ENCODE measurements at regions not wholly inside any gene's neighbourhood (a gene's known extent, or its start where the extent isn't known, plus 50 kb on each side); places are given as distances from the start of the nearest gene placed in this dataset.

DNA sequence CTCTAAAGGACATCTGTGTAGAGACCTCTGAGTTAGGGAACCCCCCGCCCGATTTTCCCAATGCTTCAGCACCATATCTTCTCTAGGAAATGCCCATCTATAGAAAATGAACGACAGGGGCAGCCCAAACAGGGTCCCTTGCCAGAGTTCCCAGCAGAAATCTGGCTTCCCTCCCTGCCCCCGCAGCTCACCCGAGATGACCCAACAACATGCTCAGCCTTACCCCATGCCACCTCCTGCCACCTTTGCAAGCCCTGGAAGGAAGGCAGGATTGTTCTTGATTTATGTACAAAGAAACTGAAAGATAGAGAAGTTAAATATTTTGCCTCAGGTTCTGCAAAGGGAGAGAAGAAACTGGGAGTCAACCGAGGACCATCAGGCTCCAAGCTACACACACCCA, 105.6 kb upstream of the UQCRFS1 start:
- TF ChIP-seq SIN3A (IDR thresholded peaks at IDR 0.05; ENCODE audit: borderline replicate concordance, insufficient read depth, low read length) (no peak), TAF1 (IDR thresholded peaks at IDR 0.05; ENCODE audit: borderline replicate concordance, insufficient read depth, low read length) (no peak), FOXP2 (optimal IDR thresholded peaks at IDR 0.05; ENCODE audit: borderline replicate concordance, extremely low read depth, extremely low read length, insufficient read depth) (no peak), POLR2AphosphoS5 (IDR thresholded peaks at IDR 0.05; ENCODE audit: low read depth, low read length) (no peak)
- TF ChIP-seq, protein P1, sequence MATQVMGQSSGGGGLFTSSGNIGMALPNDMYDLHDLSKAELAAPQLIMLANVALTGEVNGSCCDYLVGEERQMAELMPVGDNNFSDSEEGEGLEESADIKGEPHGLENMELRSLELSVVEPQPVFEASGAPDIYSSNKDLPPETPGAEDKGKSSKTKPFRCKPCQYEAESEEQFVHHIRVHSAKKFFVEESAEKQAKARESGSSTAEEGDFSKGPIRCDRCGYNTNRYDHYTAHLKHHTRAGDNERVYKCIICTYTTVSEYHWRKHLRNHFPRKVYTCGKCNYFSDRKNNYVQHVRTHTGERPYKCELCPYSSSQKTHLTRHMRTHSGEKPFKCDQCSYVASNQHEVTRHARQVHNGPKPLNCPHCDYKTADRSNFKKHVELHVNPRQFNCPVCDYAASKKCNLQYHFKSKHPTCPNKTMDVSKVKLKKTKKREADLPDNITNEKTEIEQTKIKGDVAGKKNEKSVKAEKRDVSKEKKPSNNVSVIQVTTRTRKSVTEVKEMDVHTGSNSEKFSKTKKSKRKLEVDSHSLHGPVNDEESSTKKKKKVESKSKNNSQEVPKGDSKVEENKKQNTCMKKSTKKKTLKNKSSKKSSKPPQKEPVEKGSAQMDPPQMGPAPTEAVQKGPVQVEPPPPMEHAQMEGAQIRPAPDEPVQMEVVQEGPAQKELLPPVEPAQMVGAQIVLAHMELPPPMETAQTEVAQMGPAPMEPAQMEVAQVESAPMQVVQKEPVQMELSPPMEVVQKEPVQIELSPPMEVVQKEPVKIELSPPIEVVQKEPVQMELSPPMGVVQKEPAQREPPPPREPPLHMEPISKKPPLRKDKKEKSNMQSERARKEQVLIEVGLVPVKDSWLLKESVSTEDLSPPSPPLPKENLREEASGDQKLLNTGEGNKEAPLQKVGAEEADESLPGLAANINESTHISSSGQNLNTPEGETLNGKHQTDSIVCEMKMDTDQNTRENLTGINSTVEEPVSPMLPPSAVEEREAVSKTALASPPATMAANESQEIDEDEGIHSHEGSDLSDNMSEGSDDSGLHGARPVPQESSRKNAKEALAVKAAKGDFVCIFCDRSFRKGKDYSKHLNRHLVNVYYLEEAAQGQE (IDR thresholded peaks at IDR 0.05; ENCODE audit: insufficient read depth in 1 of 2, low read depth in 2 of 2, low read length in 2 of 2) = no peak

GRCh38 chr19:29320086-29320485, 107.1 kb upstream of the UQCRFS1 start:
- TF ChIP-seq TAF1 (IDR thresholded peaks at IDR 0.05; ENCODE audit: borderline replicate concordance, insufficient read depth, low read length) (no peak), POLR2AphosphoS5 (IDR thresholded peaks at IDR 0.05; ENCODE audit: low read depth, low read length) (no peak), SIN3A (IDR thresholded peaks at IDR 0.05; ENCODE audit: borderline replicate concordance, insufficient read depth, low read length) (no peak), FOXP2 (optimal IDR thresholded peaks at IDR 0.05; ENCODE audit: borderline replicate concordance, extremely low read depth, extremely low read length, insufficient read depth) (no peak)
- TF ChIP-seq, protein P1 (IDR thresholded peaks at IDR 0.05; ENCODE audit: insufficient read depth in 1 of 2, low read depth in 2 of 2, low read length in 2 of 2) = no peak

- TF ChIP-seq TAF1 (IDR thresholded peaks at IDR 0.05; ENCODE audit: borderline replicate concordance, insufficient read depth, low read length) = no peak
- no peak for TF ChIP-seq POLR2AphosphoS5 (IDR thresholded peaks at IDR 0.05; ENCODE audit: low read depth, low read length)
- TF ChIP-seq FOXP2 (optimal IDR thresholded peaks at IDR 0.05; ENCODE audit: borderline replicate concordance, extremely low read depth, extremely low read length, insufficient read depth) = no peak
- TF ChIP-seq SIN3A (IDR thresholded peaks at IDR 0.05; ENCODE audit: borderline replicate concordance, insufficient read depth, low read length) = no peak
- TF ChIP-seq, protein P1 (IDR thresholded peaks at IDR 0.05; ENCODE audit: insufficient read depth in 1 of 2, low read depth in 2 of 2, low read length in 2 of 2) = no peak
Observed at GRCh38 chr19:29320618-29321017, 107.7 kb upstream of the UQCRFS1 start.

DNA sequence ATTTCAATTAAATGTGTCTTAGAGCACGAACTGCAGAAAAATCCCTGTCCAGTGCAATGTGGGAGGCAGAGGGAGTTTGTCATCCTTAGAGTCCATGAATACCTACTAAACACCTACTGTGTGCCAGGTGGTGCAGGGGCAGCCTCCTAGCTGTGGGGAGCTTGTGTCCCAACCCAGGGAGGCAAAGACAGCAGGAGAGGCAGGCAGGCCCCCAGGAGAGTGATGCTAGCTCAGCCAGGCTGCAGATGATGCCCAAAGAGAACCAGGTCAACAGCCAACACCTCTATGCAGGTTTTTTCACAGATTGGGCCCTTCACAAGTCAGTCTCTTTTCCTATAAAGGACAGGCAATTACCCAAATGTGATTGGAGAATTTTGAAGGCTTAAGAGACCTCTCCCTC, 108.2 kb upstream of the UQCRFS1 start:
- TF ChIP-seq, protein P1 (IDR thresholded peaks at IDR 0.05; ENCODE audit: insufficient read depth in 1 of 2, low read depth in 2 of 2, low read length in 2 of 2) = no peak
- no peak for TF ChIP-seq POLR2AphosphoS5 (IDR thresholded peaks at IDR 0.05; ENCODE audit: low read depth, low read length)
- no peak for TF ChIP-seq TAF1 (IDR thresholded peaks at IDR 0.05; ENCODE audit: borderline replicate concordance, insufficient read depth, low read length)
- no peak for TF ChIP-seq SIN3A (IDR thresholded peaks at IDR 0.05; ENCODE audit: borderline replicate concordance, insufficient read depth, low read length)

DNA sequence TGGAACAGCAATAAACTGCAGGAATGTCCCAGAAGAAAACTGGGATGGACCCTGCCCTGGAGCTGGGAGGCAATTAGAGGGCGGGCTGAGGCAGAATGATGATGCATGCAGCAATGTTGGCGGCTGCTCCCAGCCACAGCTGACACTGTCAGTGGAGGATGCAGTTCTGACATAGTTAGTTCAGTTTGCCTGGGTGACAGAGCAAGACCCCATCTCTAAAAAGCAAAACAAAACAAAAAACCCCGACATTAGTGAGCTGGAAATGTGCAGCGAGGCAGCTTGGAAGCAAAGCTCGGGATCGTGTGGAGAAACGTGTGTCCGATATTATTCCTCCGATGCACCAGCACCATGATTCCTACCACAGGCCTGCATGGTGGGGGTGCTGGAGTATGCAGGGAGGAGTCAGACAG, 110.1 kb upstream of the UQCRFS1 start:
- TF ChIP-seq, protein P1 (IDR thresholded peaks at IDR 0.05; ENCODE audit: insufficient read depth in 1 of 2, low read depth in 2 of 2, low read length in 2 of 2) = no peak
- no peak for TF ChIP-seq SIN3A (IDR thresholded peaks at IDR 0.05; ENCODE audit: borderline replicate concordance, insufficient read depth, low read length)
- no peak for TF ChIP-seq POLR2AphosphoS5 (IDR thresholded peaks at IDR 0.05; ENCODE audit: low read depth, low read length)
- TF ChIP-seq FOXP2 (optimal IDR thresholded peaks at IDR 0.05; ENCODE audit: borderline replicate concordance, extremely low read depth, extremely low read length, insufficient read depth) = no peak
- no peak for TF ChIP-seq TAF1 (IDR thresholded peaks at IDR 0.05; ENCODE audit: borderline replicate concordance, insufficient read depth, low read length)

Data from PFSK-1 (cell line).